Peyer's patch (tissue), 4 donors: ENCODE measurements at regions not wholly inside any gene's neighbourhood (a gene's known extent, or its start where the extent isn't known, plus 50 kb on each side); places are given as distances from the start of the nearest gene placed in this dataset.

Source experiments
- CTCF ChIP-seq, 6 experiments: fragments of 450-650 bp in 4 of 6; fragments of 200-600 bp in 2 of 6; sonication (generic) in 1 of 6; IDR thresholded peaks; one replicate each; pipeline ENCODE4 v1.5.1; 2017 to 2019; ENCODE audit warnings: antibody characterized with exemption in 6 of 6, mild to moderate bottlenecking in 3 of 6, moderate library complexity in 1 of 6
- POLR2A ChIP-seq, 2 donors: fragments of 450-650 bp; IDR thresholded peaks; one replicate each; pipeline ENCODE4 v1.5.1; 2017; ENCODE audit warnings: antibody characterized with exemption in 2 of 2, mild to moderate bottlenecking in 2 of 2, moderate library complexity in 2 of 2

GRCh38 chr15:62752657-62753517 lies 289.7 kb upstream of the TPM1 start:
- no peak for TF ChIP-seq POLR2A (IDR thresholded peaks at IDR 0.05)
- TF ChIP-seq CTCF (IDR thresholded peaks at IDR 0.05), result no peak
